Pancreas (tissue), 10 donors: ENCODE measurements at regions not wholly inside any gene's neighbourhood (a gene's known extent, or its start where the extent isn't known, plus 50 kb on each side); places are given as distances from the start of the nearest gene placed in this dataset.

Source experiments
- ATAC-seq, 4 donors: fragments of 200-7000 bp; cut with Tn5 transposase; one replicate each; pipeline versions ENCODE4 v1.8.0 to v1.9.1; 2020; ENCODE audit warnings: mild to moderate bottlenecking in 4 of 4, moderate library complexity in 4 of 4
- DNase-seq, 6 donors: peaks; one replicate each; pipeline ENCODE4 v3.0.0-alpha.2; 2020
- FAIRE-seq: peaks from 2 replicates; lab custom pipeline; 2012; peaks lifted over from hg19 to GRCh38; lab: Jason Lieb, UNC
- H3K27ac ChIP-seq, 4 donors: fragments of 200-600 bp; sonication (generic); 1 replicate in 3 of 4; 2 replicates in 1 of 4; pipeline versions ENCODE4 v1.5.0 to v1.8.0; 2020
- H3K27me3 ChIP-seq, 4 donors: fragments of 200-600 bp; one replicate each; pipeline ENCODE4 v1.8.0; 2021
- H3K36me3 ChIP-seq, 3 donors: fragments of 200-600 bp; sonication (generic) in 1 of 3; one replicate each; pipeline versions ENCODE4 v1.5.0 to v1.8.0; 2020 to 2021
- H3K4me1 ChIP-seq, 3 donors: fragments of 200-600 bp; one replicate each; pipeline ENCODE4 v1.8.0; 2021
- H3K4me3 ChIP-seq, 4 donors: fragments of 200-600 bp; sonication (generic) in 2 of 4; one replicate each; pipeline versions ENCODE4 v1.5.0 to v1.8.0; 2020 to 2021
- H3K9me3 ChIP-seq, 4 donors: fragments of 200-600 bp; one replicate each; pipeline ENCODE4 v1.8.0; 2021
- WGBS, 2 donors: extraction: QIAGEN DNeasy Blood & Tissue Kit; methylation state at CpG; one replicate each; pipeline ENCODE4 v1.1.7; 2013; 5-methylcytosine and 5-hydroxymethylcytosine counted together
- intact Hi-C, 3 donors: fragments of 100-400 bp; cut with DNase I; formaldehyde crosslinking; loops; one replicate each; pipeline versions ENCODE4 v1.11.1 to v1.14.2; 2022
- TF ChIP-seq, protein P1 (sequence below), 4 donors: fragments of 200-600 bp; sonication (generic) in 3 of 4; IDR thresholded peaks; one replicate each; pipeline versions ENCODE4 v1.5.0 to v1.8.0; 2021; ENCODE audit warnings: antibody characterized with exemption in 4 of 4
- donor health status: healthy with polysubstance abuse.
- donor health status: DM: no; HTN: no; CAD: no; lungs with moderate emphysema.
- donor health status: DM: no; HTN: no; CAD: no.
- donor health status: control.
- donor health status: control.
- donor health status: Bipolar disorder and iron deficiency.
- donor health status: DM: yes; HTN: yes; CAD: no.
- donor health status: DM: no; HTN: no; CAD: no.
- donor health status: DM: no; HTN: no; CAD: no.
- donor health status: DM: yes; HTN: yes; CAD: no.

DNA sequence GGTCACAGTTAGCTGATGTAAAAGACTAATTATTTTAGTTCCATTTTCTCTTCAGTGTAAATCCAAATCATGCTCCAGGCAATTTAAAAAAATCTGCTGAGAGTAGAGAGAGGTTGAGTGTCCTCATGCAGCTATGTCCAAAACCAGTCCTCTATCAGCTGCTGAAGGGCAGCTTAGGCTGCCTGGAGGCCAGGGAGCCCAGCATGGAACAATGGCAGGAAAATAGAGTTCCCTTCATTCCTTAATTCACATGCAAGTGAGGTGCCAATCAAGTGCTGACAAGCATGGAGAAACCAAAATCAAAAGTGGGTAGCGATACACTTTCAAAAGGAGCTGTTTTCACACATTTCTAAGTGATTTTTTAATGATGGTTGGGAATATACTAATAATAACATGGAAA lies 78.3 kb upstream of the POU5F2 start:
- TF ChIP-seq, protein P1, sequence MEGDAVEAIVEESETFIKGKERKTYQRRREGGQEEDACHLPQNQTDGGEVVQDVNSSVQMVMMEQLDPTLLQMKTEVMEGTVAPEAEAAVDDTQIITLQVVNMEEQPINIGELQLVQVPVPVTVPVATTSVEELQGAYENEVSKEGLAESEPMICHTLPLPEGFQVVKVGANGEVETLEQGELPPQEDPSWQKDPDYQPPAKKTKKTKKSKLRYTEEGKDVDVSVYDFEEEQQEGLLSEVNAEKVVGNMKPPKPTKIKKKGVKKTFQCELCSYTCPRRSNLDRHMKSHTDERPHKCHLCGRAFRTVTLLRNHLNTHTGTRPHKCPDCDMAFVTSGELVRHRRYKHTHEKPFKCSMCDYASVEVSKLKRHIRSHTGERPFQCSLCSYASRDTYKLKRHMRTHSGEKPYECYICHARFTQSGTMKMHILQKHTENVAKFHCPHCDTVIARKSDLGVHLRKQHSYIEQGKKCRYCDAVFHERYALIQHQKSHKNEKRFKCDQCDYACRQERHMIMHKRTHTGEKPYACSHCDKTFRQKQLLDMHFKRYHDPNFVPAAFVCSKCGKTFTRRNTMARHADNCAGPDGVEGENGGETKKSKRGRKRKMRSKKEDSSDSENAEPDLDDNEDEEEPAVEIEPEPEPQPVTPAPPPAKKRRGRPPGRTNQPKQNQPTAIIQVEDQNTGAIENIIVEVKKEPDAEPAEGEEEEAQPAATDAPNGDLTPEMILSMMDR (IDR thresholded peaks at IDR 0.05), result no peak
- ATAC-seq (no peak), FAIRE-seq (no peak), DNase-seq (no peak)
- intact Hi-C loops, result no loop called here
- Histone ChIP-seq H3K4me3 (no peak overlapping the region), H3K36me3 (no peaks in the 10 kb centered on the region), H3K27me3 (no peaks in the 10 kb centered on the region), H3K27ac (no peak overlapping the region), H3K4me1 (no peaks in the 10 kb centered on the region), H3K9me3 (no peaks in the 10 kb centered on the region)
- WGBS, 2 donors, result 95% methylated on average over 1 of the region's 1 CpG

DNA sequence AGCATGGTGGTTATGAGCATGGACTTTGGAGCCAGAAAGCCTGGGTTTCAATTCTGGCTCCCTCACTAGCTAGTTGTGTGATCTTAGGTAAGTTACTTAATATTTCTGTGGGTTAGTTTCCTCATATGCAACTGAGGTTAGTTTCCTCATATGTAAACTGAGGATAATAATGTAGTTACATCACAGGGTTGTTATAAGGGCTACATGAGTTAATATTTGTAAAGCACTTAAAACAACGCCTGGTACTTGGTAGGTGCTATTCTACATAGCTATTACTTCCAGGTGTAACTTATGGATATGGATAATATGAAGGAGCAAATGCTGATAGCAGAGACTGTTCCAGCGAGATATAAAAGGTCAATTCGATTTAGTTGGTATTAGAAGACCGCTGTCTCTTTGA lies 69.4 kb upstream of the POU5F2 start:
- FAIRE-seq (no peak), ATAC-seq (no peak), DNase-seq (no peak)
- Histone ChIP-seq H3K4me3 (no peak overlapping the region), H3K27ac (no peak overlapping the region), H3K9me3 (no peaks in the 10 kb centered on the region), H3K27me3 (no peaks in the 10 kb centered on the region), H3K36me3 (no peaks in the 10 kb centered on the region), H3K4me1 (no peaks in the 10 kb centered on the region)
- TF ChIP-seq, protein P1 (IDR thresholded peaks at IDR 0.05), result no peak
- WGBS, 2 donors, result 92 to 96% methylated on average over 4 of the region's 4 CpGs
- intact Hi-C loops, result no loop called here

DNA sequence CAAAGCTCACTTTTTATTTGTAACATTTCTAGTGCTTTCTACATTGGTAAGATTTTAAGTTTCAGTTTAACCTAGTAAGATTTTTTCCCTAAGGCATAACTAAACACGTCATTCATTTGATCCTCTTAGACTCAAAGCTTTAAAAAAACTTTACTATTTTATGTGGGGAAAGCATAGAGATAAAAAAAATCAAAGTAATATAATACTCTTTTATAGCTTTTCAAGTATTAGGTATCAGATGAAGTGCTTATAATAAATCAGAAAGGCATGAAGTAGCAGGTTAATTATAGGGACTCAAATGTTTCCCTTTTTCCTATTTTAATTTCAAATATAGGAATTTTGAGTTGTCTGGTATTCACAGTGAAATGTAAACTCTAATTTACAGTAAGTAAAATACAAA lies 68.0 kb upstream of the POU5F2 start:
- Histone ChIP-seq H3K36me3 (no peaks in the 10 kb centered on the region), H3K27me3 (no peaks in the 10 kb centered on the region), H3K27ac (no peak overlapping the region), H3K4me1 (no peaks in the 10 kb centered on the region), H3K4me3 (no peak overlapping the region), H3K9me3 (no peaks in the 10 kb centered on the region)
- DNase-seq (no peak), FAIRE-seq (no peak), ATAC-seq (no peak)
- TF ChIP-seq, protein P1 (IDR thresholded peaks at IDR 0.05), result no peak
- intact Hi-C loops, result no loop called here
- WGBS, 2 donors, result 86 to 88% methylated on average over 1 of the region's 1 CpG

DNA sequence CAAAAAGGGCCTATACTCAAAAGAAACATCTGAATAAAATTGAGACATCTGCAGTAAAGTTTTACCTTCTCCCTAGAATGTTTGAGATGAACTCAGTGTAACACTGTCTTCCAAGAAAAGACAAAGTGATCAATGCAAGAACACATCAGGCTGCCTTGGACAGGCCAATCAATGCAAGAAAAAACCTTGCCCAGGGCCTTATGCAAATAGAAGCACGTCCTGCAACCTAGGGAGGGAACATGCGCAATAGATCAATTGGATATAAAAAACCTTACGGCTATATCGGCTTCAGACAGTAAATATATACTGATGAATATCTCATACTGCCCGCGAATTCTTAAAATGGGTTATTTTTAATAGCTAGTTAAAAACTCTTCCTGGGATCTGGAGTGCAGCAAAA lies 66.4 kb upstream of the POU5F2 start:
- Histone ChIP-seq H3K27me3 (no peaks in the 10 kb centered on the region), H3K4me1 (no peaks in the 10 kb centered on the region), H3K27ac (no peak overlapping the region), H3K36me3 (no peaks in the 10 kb centered on the region), H3K9me3 (no peaks in the 10 kb centered on the region), H3K4me3 (no peak overlapping the region)
- ATAC-seq (peak in 1 of 4 donors; percentile 62), DNase-seq (no peak), FAIRE-seq (no peak)
- TF ChIP-seq, protein P1 (IDR thresholded peaks at IDR 0.05), result no peak
- intact Hi-C loops, result no loop called here
- WGBS, 2 donors, result 51 to 55% methylated on average over 6 of the region's 6 CpGs

DNA sequence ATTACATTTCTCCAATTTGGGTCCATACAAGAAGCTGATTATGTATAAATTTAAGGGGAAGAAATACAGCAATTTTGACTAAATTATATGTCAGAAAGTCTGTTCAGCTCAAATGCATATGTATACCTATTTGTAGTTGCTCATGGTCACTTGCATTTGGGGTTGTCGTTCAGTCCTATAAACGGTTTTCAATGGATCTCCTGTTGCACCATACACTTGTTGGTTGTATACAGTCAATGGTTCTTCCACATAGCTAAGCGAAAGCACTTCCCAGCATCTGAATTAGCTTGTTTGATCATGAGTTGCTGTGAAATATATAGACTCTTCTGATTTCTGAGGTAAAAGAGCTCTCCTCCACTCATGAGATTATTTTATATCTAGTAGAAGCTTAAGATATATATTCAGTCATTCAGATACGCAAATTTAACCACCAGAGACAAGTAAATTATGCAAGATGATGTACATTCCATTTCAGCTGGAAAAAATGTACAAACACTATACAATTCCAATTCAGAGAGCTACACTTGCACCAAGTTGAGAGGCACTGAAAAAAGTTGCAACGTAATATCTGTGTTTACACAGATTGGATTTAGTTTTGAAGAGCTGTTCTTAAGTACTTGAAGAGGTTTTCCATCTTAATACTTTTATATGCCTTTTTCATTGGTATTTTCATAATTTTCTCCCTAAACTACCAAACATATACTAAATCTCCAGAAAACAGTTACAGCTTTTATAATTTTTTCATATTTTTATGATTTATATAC lies 64.4 kb upstream of the POU5F2 start:
- no peak for ATAC-seq
- Histone ChIP-seq H3K9me3 (no peaks in the 10 kb centered on the region), H3K4me1 (peaks cover 0 to 8% (median 2%) of the 10 kb centered on the region in 3 donors), H3K27me3 (no peaks in the 10 kb centered on the region), H3K4me3 (no peak overlapping the region), H3K36me3 (no peaks in the 10 kb centered on the region), H3K27ac (no peak overlapping the region)
- no peak for FAIRE-seq
- TF ChIP-seq, protein P1 (IDR thresholded peaks at IDR 0.05), result no peak
- 87% methylated on average over 5 of the region's 5 CpGs for WGBS, 2 donors
- intact Hi-C loops, result no loop called here
- DNase-seq, result no peak
